Nephron (organoid): ENCODE measurements at regions not wholly inside any gene's neighbourhood (a gene's known extent, or its start where the extent isn't known, plus 50 kb on each side); places are given as distances from the start of the nearest gene placed in this dataset.

ENCODE experiments used
- H3K27ac Mint-ChIP-seq, 3 experiments: 2 replicates each; pipeline ENCODE4 v1.8.0; 2020; ENCODE audit warnings: mixed read lengths in 3 of 3, mild to moderate bottlenecking in 2 of 3, moderate library complexity in 1 of 3
- H3K27me3 Mint-ChIP-seq: 2 replicates; pipeline ENCODE4 v1.8.0; 2021; ENCODE audit warnings: low read depth, mild to moderate bottlenecking, moderate library complexity, mixed read lengths
- H3K36me3 Mint-ChIP-seq: 2 replicates; pipeline ENCODE4 v1.8.0; 2020; ENCODE audit warnings: low read depth, mixed read lengths
- H3K4me1 Mint-ChIP-seq: 2 replicates; pipeline ENCODE4 v1.8.0; 2020; ENCODE audit warnings: mixed read lengths
- H3K4me3 Mint-ChIP-seq, 3 experiments: 2 replicates each; pipeline ENCODE4 v1.8.0; 2020; ENCODE audit warnings: mild to moderate bottlenecking in 3 of 3, mixed read lengths in 3 of 3, moderate library complexity in 2 of 3
- H3K9me3 Mint-ChIP-seq: 2 replicates; pipeline ENCODE4 v1.8.0; 2020; ENCODE audit warnings: mixed read lengths
- TF ChIP-seq, protein P1 (sequence below), 3 experiments: fragments of 200-600 bp; sonication (generic); IDR thresholded peaks; one replicate each; pipeline ENCODE4 v1.5.0; 2021; ENCODE audit warnings: antibody characterized with exemption in 3 of 3; ENCODE audit not compliant: unreplicated experiment in 3 of 3

DNA sequence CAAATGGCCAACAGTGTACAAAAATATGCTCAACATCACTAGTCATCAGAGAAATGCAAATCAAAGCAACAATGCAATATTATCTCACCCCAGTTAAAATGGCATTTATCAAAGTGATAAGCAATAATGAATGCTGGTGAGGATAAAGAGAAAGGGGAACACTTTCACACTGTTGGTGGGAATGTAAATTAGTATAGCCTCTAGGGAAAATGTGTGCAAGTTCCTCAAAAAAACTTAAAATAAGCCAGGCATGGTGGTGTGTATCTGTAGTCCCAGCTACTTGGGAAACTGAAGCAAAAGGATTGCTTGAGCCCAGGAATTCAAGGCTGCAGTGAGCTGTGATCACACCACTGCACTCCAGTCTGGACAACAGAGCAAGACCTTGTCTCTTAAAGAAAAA is 572.1 kb downstream of the NLGN4X start:
- TF ChIP-seq, protein P1, sequence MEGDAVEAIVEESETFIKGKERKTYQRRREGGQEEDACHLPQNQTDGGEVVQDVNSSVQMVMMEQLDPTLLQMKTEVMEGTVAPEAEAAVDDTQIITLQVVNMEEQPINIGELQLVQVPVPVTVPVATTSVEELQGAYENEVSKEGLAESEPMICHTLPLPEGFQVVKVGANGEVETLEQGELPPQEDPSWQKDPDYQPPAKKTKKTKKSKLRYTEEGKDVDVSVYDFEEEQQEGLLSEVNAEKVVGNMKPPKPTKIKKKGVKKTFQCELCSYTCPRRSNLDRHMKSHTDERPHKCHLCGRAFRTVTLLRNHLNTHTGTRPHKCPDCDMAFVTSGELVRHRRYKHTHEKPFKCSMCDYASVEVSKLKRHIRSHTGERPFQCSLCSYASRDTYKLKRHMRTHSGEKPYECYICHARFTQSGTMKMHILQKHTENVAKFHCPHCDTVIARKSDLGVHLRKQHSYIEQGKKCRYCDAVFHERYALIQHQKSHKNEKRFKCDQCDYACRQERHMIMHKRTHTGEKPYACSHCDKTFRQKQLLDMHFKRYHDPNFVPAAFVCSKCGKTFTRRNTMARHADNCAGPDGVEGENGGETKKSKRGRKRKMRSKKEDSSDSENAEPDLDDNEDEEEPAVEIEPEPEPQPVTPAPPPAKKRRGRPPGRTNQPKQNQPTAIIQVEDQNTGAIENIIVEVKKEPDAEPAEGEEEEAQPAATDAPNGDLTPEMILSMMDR (IDR thresholded peaks at IDR 0.05; ENCODE audit: unreplicated experiment in 3 of 3) = no peak
- Mint-ChIP-seq H3K27me3 (peaks cover 12% of the 10 kb centered on the region), H3K36me3 (no peaks in the 10 kb centered on the region), H3K27ac (no peak overlapping the region), H3K4me1 (no peaks in the 10 kb centered on the region), H3K9me3 (peaks cover 8% of the 10 kb centered on the region), H3K4me3 (no peak overlapping the region)

DNA sequence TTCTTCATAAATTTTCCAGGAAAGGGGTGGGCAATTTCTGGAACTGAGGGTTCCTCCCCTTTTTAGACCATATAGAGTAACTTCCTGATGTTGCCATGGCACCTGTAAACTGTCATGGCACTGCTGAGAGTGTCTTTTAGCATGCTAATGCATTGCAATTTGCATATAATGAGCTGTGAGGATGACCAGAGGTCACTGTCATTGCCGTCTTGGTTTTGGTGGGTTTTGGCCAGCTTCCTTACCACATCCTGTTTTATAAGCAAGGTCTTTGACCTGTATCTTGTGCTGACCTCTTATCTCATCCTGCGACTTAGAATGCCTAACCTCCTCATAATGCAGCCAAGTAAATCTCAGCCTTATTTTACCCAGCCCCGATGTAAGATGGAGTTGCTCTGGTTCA is 577.8 kb downstream of the NLGN4X start:
- H3K4me1 Mint-ChIP-seq = no peaks in the 10 kb centered on the region
- H3K9me3 Mint-ChIP-seq = peaks cover 10% of the 10 kb centered on the region
- TF ChIP-seq, protein P1 (IDR thresholded peaks at IDR 0.05; ENCODE audit: unreplicated experiment in 3 of 3) = no peak
- no peak overlapping the region for H3K27ac Mint-ChIP-seq
- H3K27me3 Mint-ChIP-seq = peaks cover 8% of the 10 kb centered on the region
- no peaks in the 10 kb centered on the region for H3K36me3 Mint-ChIP-seq
- H3K4me3 Mint-ChIP-seq = no peak overlapping the region

DNA sequence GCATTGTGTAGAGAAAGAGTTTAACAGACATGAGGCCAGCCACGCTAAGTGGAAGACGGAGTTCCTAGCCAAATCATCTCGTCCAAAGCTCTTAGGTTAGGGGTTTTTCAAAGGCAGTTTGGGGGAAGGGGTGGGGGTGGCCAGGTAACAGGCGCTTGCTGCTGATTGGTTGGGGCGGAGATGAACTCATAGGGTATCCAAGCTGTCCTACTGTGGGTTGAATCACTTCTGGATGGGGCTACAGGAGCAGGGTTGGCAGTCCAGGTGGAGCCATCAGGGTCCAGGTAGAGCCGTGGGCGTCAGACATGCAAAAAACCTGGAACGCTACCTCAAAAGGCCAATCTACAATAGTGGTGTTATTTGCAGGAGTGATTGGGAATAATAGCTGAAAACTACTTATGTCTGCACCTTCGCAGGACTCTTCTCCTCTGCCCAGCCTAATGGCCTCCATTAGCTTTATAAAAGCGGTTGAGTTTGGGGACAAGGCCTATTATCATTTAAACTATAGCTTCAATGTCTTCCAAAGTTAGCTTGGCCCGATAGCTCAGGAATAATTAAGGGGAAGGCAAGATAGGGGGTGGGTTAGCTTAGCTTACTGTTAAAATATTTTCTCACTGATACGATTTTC is 579.6 kb downstream of the NLGN4X start:
- Mint-ChIP-seq H3K4me3 (no peak overlapping the region), H3K9me3 (peaks cover 3% of the 10 kb centered on the region), H3K36me3 (no peaks in the 10 kb centered on the region), H3K4me1 (no peaks in the 10 kb centered on the region), H3K27ac (no peak overlapping the region), H3K27me3 (peaks cover 10% of the 10 kb centered on the region)
- TF ChIP-seq, protein P1 (IDR thresholded peaks at IDR 0.05; ENCODE audit: unreplicated experiment in 3 of 3) = no peak

DNA sequence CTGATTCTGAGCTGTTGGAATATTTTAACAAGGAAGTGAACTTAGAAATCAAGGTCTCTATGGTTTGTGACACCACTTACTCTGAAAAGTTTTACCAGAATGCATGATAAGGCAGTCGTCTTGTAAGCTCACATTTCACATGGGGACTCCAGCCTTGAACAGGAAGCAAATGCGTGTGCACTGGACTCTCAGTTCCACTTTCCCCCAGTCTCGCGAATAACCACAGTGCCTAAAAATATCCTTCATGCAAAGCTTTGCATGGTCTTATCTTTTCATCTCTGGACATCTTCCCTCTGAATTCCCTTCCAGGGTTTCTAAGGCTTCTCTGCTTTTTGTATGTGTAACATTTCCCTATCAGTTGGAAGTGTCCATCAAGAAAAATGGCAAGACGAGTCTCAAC is 581.8 kb downstream of the NLGN4X start:
- H3K4me1 Mint-ChIP-seq = no peaks in the 10 kb centered on the region
- H3K4me3 Mint-ChIP-seq = no peak overlapping the region
- H3K27ac Mint-ChIP-seq = no peak overlapping the region

DNA sequence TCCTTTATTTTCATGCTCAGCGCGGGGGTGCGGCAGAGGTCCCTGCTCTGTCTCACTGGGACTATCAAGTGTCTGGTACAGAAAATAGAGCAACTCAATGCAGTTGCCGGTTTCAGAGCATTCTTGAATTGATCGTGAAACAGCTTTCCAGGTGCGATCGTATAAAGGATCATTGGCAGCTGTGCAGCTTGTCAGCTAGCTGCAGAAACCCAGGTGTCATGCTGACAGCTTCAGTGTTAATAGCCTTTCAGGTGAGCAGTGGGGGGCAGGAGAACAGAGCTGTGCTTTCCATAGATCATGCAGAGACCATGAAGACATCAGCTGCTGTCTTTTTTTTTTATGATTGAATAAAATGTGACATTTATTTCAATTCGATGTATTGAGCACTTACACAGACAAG is 583.9 kb downstream of the NLGN4X start:
- no peaks in the 10 kb centered on the region for H3K36me3 Mint-ChIP-seq
- H3K9me3 Mint-ChIP-seq = peaks cover 3% of the 10 kb centered on the region
- H3K27ac Mint-ChIP-seq = no peak overlapping the region
- H3K27me3 Mint-ChIP-seq = peaks cover 16% of the 10 kb centered on the region
- no peak overlapping the region for H3K4me3 Mint-ChIP-seq
- no peaks in the 10 kb centered on the region for H3K4me1 Mint-ChIP-seq
- TF ChIP-seq, protein P1 (IDR thresholded peaks at IDR 0.05; ENCODE audit: unreplicated experiment in 3 of 3) = no peak

More for the DNA sequence above, 581.8 kb downstream of the NLGN4X start:
- TF ChIP-seq, protein P1 (IDR thresholded peaks at IDR 0.05; ENCODE audit: unreplicated experiment in 3 of 3) = no peak
- H3K36me3 Mint-ChIP-seq = no peaks in the 10 kb centered on the region
- H3K9me3 Mint-ChIP-seq = peaks cover 3% of the 10 kb centered on the region
- peaks cover 16% of the 10 kb centered on the region for H3K27me3 Mint-ChIP-seq

DNA sequence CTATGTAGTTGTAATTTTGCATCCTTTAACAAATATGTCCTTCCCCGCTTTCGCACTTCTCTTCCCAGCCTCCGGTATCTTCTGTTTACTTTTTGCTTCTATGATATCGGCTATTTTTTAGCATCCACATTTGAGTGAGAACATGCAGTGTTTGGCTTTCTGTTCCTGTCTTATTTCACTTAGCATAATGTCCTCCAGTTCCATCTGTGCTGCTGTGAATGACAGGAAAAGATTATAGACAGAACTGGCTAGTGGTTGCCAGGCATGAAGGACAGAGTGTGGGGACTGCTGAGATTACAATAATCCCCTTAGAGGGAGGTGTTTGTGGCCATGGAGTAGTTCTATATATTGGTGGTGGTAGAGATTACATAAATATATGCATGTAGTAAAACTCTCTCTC is 588.6 kb downstream of the NLGN4X start:
- Mint-ChIP-seq H3K36me3 (no peaks in the 10 kb centered on the region), H3K27ac (no peak overlapping the region), H3K27me3 (peaks cover 10% of the 10 kb centered on the region), H3K9me3 (no peaks in the 10 kb centered on the region), H3K4me3 (no peak overlapping the region), H3K4me1 (no peaks in the 10 kb centered on the region)
- TF ChIP-seq, protein P1 (IDR thresholded peaks at IDR 0.05; ENCODE audit: unreplicated experiment in 3 of 3) = no peak
